ENCODE measurements at regions not wholly inside any gene's neighbourhood (a gene's known extent, or its start where the extent isn't known, plus 50 kb on each side); places are given as distances from the start of the nearest gene placed in this dataset.

DNA sequence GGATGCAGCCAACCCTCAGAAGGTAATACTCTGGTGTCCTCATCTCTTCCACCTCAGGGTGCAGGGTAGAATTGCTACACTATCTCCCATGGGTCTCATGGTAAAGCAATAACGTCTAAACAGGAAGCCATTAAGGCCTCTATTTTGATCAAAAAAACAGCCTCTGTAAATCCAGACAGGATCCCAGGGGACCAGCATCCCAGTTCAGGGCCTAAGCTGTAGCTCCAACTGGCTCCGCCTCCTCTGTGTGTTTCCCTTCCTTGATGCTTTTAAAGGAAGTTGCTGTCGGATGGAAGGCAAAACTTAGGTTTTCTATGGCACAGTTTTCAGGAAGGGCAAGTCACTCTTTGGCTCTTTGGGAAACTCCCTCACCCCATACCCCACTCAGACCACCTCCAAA, 222.0 kb downstream of the MAFB start:
- TF ChIP-seq, protein P1, sequence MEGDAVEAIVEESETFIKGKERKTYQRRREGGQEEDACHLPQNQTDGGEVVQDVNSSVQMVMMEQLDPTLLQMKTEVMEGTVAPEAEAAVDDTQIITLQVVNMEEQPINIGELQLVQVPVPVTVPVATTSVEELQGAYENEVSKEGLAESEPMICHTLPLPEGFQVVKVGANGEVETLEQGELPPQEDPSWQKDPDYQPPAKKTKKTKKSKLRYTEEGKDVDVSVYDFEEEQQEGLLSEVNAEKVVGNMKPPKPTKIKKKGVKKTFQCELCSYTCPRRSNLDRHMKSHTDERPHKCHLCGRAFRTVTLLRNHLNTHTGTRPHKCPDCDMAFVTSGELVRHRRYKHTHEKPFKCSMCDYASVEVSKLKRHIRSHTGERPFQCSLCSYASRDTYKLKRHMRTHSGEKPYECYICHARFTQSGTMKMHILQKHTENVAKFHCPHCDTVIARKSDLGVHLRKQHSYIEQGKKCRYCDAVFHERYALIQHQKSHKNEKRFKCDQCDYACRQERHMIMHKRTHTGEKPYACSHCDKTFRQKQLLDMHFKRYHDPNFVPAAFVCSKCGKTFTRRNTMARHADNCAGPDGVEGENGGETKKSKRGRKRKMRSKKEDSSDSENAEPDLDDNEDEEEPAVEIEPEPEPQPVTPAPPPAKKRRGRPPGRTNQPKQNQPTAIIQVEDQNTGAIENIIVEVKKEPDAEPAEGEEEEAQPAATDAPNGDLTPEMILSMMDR (IDR thresholded peaks at IDR 0.05; ENCODE audit: insufficient read depth, low read length): no peak
- TF ChIP-seq GABPA (IDR thresholded peaks at IDR 0.05; ENCODE audit: low read depth): no peak
- TF ChIP-seq SPI1 (IDR thresholded peaks at IDR 0.05; ENCODE audit: borderline replicate concordance, low read depth): no peak
